Neural progenitor cell (in vitro differentiated cells): ENCODE measurements at regions not wholly inside any gene's neighbourhood (a gene's known extent, or its start where the extent isn't known, plus 50 kb on each side); places are given as distances from the start of the nearest gene placed in this dataset.

ENCODE experiments used
- CTCF ChIP-seq: fragments of 200-600 bp; sonication (generic); IDR thresholded peaks from 2 replicates; pipeline ENCODE4 v1.5.1; 2017; ENCODE audit warnings: antibody characterized with exemption, mild to moderate bottlenecking
- EZH2 ChIP-seq: fragments of 200-600 bp; sonication (generic); IDR thresholded peaks from 2 replicates; pipeline ENCODE4 v1.6.1; 2017; ENCODE audit warnings: antibody characterized with exemption, mild to moderate bottlenecking, moderate library complexity
- EZH2phosphoT487 ChIP-seq: fragments of 200-600 bp; sonication (generic); IDR thresholded peaks from 2 replicates; pipeline ENCODE4 v1.6.1; 2017; ENCODE audit warnings: antibody characterized with exemption

- TF ChIP-seq CTCF, result no peak
- no peak for TF ChIP-seq EZH2
- TF ChIP-seq EZH2phosphoT487, result no peak
Observed at GRCh38 chr14:75361751-75362433, 65.9 kb upstream of the JDP2 start.
